Rectal smooth muscle tissue (tissue), 1 donor: ENCODE measurements at regions not wholly inside any gene's neighbourhood (a gene's known extent, or its start where the extent isn't known, plus 50 kb on each side); places are given as distances from the start of the nearest gene placed in this dataset.
"Not testable (repeated sequence)": the region's sequence is repeated elsewhere in the genome, so short reads cannot be mapped to it uniquely, and the experiment has no call there.

Experiments used
- H3K27ac ChIP-seq: one replicate; pipeline ENCODE4 v1.7.0; 2013; ENCODE audit warnings: low read depth, low read length, inconsistent platforms
- H3K27me3 ChIP-seq: one replicate; pipeline ENCODE4 v1.7.0; 2013; ENCODE audit warnings: low read length; ENCODE audit not compliant: control insufficient read depth, insufficient read depth
- H3K36me3 ChIP-seq: one replicate; pipeline ENCODE4 v1.7.0; 2013; ENCODE audit warnings: low read length; ENCODE audit not compliant: control insufficient read depth, insufficient read depth
- H3K4me1 ChIP-seq: one replicate; pipeline ENCODE4 v1.7.0; 2013; ENCODE audit warnings: low read length; ENCODE audit not compliant: control insufficient read depth, insufficient read depth
- H3K4me3 ChIP-seq: one replicate; pipeline ENCODE4 v1.7.0; 2013; ENCODE audit warnings: low read length
- H3K9ac ChIP-seq: one replicate; pipeline ENCODE4 v1.7.0; 2013; ENCODE audit warnings: low read length

DNA sequence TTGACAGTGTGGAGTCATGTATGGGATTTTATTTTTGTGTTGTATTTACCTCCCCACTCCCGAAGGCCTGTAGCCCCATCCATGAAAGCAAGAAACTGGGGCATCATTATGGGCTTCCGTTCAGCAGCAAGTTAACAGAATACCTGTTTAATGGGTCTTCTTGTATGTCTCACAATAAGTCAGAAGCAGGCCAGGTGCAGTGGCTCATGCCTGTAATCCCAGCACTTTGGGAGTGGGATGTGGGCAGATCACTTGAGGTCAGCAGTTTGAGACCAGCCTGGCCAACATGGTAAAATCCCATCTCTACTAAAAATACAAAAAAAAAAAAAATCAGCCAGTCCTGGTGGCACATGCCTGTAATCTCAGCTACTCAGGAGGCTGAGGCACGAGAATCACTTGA lies 239.7 kb downstream of the SMAD2 start:
- H3K36me3 ChIP-seq, H3K27me3 ChIP-seq, H3K27ac ChIP-seq, H3K4me1 ChIP-seq, H3K9ac ChIP-seq, H3K4me3 ChIP-seq: not testable (repeated sequence)

DNA sequence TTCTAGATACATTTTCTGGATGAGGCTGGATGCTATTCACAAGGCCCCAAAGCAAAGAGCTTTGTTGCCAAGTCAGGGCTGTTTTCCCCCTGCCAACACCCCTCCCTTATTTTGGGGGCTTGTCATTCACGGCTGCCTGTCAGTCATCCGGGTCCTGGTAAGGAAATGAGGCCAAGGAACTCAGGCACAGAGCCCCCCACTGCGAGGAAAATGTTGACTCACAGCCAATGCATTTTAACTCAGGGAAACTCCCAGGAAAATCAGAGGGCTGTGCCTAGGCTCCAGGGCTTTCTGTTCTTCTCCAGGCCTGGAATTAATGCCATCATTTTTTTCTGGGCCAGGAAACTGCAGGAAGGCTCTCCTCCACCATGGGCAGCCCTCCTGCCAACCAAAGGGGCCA lies 241.1 kb downstream of the SMAD2 start:
- no peak overlapping the region for H3K27ac ChIP-seq
- H3K36me3 ChIP-seq, result no peaks in the 10 kb centered on the region
- H3K9ac ChIP-seq, result no peak overlapping the region
- no peaks in the 10 kb centered on the region for H3K4me1 ChIP-seq
- no peak overlapping the region for H3K4me3 ChIP-seq
- no peaks in the 10 kb centered on the region for H3K27me3 ChIP-seq

DNA sequence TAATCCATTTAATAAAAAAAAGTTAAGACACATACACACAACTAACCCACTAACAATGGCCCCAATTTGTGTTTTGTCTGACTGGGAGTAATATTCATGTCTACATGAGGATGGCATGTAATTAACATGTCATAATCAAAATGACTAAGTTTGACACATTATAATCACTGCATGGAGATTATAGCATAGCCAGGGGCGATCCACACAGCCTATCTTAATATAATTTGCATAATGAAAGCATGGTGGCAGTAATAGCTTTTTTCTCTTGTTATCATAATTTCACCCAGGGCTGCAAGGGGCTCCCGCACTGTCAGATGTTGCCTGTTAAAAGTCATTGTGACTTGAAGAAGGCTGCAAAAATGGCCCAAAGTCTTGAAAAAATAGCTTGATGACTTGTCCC lies 243.7 kb downstream of the SMAD2 start:
- H3K4me3 ChIP-seq, result no peak overlapping the region
- H3K9ac ChIP-seq, result no peak overlapping the region
- H3K36me3 ChIP-seq, result no peaks in the 10 kb centered on the region
- H3K27ac ChIP-seq, result no peak overlapping the region
- H3K4me1 ChIP-seq, result no peaks in the 10 kb centered on the region
- no peaks in the 10 kb centered on the region for H3K27me3 ChIP-seq

DNA sequence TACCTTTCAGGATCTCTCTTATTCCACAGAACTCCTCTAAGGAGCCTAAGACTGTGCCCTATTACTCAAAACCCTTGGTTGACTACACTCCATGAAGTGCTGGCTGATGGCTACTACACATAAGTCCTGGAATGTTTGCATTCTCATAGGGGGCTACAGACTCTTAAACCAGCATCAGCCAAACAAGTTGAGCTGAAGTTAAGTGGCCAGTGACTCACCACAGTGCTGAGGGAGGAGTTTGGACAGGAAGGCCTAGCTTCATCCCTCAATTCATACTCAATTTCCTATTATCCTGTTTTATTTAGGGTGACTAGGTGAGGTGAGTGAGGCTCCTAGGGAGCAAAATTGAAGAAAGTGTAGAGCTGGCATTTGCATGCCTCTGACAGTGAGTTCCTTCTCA lies 246.7 kb downstream of the SMAD2 start:
- Histone ChIP-seq H3K27me3 (no peaks in the 10 kb centered on the region), H3K4me3 (no peak overlapping the region), H3K4me1 (no peaks in the 10 kb centered on the region), H3K27ac (no peak overlapping the region), H3K36me3 (no peaks in the 10 kb centered on the region), H3K9ac (no peak overlapping the region)

DNA sequence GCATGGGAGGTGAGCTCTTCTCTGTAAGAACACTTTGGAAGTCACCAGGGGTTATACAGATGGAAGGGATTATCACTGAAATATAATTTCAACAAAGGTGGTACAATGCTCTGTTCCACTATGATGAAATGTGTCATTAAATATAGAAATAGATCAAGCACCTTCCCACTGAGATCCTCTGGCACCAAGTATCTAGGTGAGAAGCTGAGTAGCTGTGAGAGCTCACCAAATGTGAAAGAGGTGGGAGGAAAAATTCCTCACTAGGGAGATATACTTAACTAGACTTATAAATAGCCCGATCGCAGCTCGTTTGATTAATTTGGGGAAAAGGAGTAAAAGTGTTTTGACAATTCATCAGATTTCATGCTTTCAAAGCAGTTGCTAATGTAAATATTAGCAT lies 247.6 kb downstream of the SMAD2 start:
- Histone ChIP-seq H3K4me3 (no peak overlapping the region), H3K27me3 (no peaks in the 10 kb centered on the region), H3K9ac (no peak overlapping the region)

DNA sequence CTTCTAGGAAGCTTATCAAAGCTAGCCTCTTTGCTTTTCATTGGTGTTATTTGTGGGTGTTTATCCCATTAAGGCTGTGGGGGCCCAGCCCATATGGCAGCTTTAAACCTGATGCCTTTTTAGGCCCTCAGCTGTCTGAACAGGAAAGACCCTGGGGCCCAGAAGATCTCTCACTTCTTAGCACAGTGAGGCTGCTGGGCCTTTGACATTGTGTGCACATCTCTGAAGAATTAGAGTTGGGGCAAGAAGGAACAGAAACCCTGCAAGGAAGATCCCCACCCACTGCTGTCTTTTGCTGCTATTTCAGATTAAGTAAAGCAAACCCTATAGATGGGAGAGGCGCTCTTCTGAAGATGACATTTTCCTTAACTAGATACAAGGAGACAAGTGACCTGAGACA lies 250.0 kb downstream of the SMAD2 start:
- Histone ChIP-seq H3K4me3 (no peak overlapping the region), H3K27ac (no peak overlapping the region), H3K36me3 (no peaks in the 10 kb centered on the region), H3K9ac (no peak overlapping the region), H3K4me1 (no peaks in the 10 kb centered on the region), H3K27me3 (no peaks in the 10 kb centered on the region)

More for the DNA sequence above, 247.6 kb downstream of the SMAD2 start:
- H3K36me3 ChIP-seq, result no peaks in the 10 kb centered on the region
- no peak overlapping the region for H3K27ac ChIP-seq
- H3K4me1 ChIP-seq, result no peaks in the 10 kb centered on the region

DNA sequence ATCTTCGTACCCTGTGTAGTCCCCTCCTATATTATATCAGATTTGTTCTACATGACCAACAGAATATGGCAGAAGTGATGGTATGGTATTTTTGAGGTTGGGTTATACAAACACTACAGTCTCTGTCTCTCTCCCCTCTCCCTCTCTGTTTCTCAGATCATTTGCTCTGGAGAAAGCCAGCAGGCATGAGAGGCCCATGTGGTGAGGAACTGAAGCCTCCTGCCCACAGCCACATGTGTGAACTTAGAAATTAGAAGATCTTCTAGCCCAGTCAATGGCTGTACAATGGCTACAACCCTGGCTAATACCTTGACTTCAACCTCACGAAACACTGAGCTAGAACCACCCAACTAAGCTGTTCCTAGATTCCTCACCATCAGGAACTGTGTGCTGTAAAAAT lies 250.6 kb downstream of the SMAD2 start:
- no peaks in the 10 kb centered on the region for H3K27me3 ChIP-seq
- no peaks in the 10 kb centered on the region for H3K36me3 ChIP-seq
- no peaks in the 10 kb centered on the region for H3K4me1 ChIP-seq
- no peak overlapping the region for H3K9ac ChIP-seq
- H3K27ac ChIP-seq, result no peak overlapping the region
- H3K4me3 ChIP-seq, result no peak overlapping the region

DNA sequence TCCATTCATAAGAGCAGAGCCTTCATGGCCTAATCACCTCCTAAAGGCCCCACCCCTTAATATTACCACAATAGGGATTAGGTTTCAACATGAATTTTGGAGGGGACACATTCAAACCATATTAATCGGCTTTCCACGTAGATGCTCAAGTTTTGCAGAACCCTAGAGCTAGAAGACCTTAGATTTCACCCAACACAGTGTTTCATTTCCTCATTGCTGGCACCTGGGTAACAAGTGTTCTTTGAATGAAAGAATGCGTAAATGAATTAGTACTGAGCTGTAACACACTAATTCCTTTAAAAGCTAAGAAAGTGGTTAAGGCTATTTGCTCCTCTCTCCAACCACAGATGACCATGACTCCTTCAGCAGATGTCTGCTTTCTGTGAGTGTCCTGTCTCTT lies 252.5 kb downstream of the SMAD2 start:
- H3K36me3 ChIP-seq, result no peaks in the 10 kb centered on the region
- H3K4me3 ChIP-seq, result no peak overlapping the region
- no peaks in the 10 kb centered on the region for H3K27me3 ChIP-seq
- no peak overlapping the region for H3K9ac ChIP-seq
- no peaks in the 10 kb centered on the region for H3K4me1 ChIP-seq
- H3K27ac ChIP-seq, result no peak overlapping the region

DNA sequence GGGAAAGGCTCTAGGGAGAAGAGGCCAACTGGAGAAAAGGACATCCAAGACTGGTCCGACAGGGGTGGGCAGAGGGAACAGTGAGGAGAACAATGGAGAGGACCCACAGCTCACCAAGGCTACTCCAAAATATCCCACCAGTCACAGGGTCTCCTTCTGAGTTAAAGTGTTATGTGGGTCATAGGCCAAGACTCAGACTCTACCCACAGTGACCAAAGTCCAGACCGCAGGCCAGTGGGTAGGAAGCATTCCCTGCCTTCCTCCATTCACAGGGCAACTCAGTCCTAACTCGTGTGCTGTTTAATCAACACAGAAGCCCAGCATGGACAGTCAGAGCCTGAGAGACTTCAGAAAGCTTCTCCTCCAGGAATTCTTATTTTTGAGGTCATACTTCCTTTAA lies 260.6 kb downstream of the SMAD2 start:
- H3K4me1 ChIP-seq, result no peaks in the 10 kb centered on the region
- H3K36me3 ChIP-seq, result no peaks in the 10 kb centered on the region
- H3K27me3 ChIP-seq, result no peaks in the 10 kb centered on the region
- no peak overlapping the region for H3K27ac ChIP-seq
- H3K9ac ChIP-seq, result no peak overlapping the region
- H3K4me3 ChIP-seq, result no peak overlapping the region

DNA sequence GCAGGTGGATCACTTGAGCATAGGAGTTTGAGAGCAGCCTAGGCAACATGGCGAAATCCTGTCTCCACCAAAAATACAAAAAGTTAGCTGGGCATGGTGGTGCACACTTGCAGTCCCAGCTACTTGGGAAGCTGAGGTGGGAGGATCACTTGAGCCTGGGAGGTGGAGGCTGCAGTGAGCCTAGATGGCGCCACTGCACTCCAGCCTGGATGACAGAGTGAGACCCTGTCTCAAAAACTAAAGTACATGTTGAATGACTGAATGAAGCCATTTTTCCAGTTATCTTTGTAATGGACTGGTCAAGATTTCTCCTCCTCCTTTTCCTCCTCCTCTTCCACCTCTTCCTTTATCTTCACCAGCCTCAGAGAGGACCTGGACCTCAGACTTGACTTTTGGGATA lies 272.0 kb downstream of the SMAD2 start:
- Histone ChIP-seq H3K36me3 (no peaks in the 10 kb centered on the region), H3K4me3 (no peak overlapping the region), H3K9ac (no peak overlapping the region), H3K27me3 (no peaks in the 10 kb centered on the region), H3K4me1 (no peaks in the 10 kb centered on the region), H3K27ac (no peak overlapping the region)

DNA sequence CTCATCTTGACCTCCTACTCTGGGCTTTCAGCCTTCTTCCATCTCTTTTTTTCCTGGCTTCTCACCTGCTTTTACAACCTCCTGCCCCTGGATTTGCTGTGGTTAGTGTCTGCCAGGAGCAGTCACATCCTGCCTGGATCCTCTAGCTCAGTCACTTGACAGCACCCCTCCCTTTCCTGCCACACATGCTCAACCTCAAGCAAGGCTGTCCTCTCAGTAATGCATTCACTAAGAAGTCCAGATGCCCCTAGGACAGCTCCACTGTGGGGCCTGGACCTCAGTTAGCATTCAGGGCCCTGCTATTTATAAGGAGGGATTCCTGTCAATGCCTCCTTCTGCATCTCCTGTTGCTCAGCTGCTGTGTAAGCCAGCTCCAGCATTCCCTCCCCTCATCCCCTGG lies 275.5 kb downstream of the SMAD2 start:
- Histone ChIP-seq H3K4me3 (no peak overlapping the region), H3K27me3 (no peaks in the 10 kb centered on the region), H3K36me3 (no peaks in the 10 kb centered on the region), H3K9ac (no peak overlapping the region), H3K4me1 (no peaks in the 10 kb centered on the region), H3K27ac (no peak overlapping the region)

DNA sequence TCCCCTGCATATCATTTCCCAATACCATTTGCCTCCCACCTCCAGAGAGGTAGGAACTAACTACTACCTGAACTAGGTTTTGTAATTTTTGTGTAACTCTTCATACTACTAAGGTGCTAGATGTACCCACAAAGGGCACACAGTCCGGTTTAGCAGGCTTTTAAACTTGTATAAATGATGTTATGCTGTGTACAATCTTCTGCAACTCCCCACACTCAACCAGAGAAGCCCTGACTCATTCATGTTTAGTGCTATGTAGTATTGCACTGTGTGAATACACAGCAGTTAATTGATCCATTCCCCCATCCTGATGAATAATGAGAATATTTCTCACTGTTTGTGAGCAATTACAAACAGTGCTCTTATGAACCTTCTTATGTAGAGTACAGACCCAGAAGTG lies 285.6 kb downstream of the SMAD2 start:
- no peaks in the 10 kb centered on the region for H3K27me3 ChIP-seq
- H3K9ac ChIP-seq, result no peak overlapping the region
- H3K4me1 ChIP-seq, result no peaks in the 10 kb centered on the region
- no peak overlapping the region for H3K27ac ChIP-seq
- no peak overlapping the region for H3K4me3 ChIP-seq
- no peaks in the 10 kb centered on the region for H3K36me3 ChIP-seq

DNA sequence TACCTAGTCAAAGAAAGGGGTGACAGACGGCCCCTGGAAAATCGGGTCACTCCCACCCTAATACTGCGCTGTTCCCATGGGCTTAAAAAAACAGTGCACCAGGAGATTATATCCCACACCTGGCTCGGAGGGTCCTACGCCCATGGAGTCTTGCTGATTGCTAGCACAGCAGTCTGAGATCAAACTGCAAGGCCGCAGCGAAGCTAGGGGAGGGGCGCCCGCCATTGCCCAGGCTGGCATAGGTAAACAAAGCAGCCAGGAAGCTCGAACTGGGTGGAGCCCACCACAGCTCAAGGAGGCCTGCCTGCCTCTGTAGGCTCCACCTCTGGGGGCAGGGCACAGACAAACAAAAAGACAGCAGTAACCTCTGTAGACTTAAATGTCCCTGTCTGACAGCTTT lies 292.9 kb downstream of the SMAD2 start:
- not testable (repeated sequence) for H3K4me1 ChIP-seq, H3K9ac ChIP-seq, H3K27me3 ChIP-seq, H3K27ac ChIP-seq, H3K4me3 ChIP-seq, H3K36me3 ChIP-seq

DNA sequence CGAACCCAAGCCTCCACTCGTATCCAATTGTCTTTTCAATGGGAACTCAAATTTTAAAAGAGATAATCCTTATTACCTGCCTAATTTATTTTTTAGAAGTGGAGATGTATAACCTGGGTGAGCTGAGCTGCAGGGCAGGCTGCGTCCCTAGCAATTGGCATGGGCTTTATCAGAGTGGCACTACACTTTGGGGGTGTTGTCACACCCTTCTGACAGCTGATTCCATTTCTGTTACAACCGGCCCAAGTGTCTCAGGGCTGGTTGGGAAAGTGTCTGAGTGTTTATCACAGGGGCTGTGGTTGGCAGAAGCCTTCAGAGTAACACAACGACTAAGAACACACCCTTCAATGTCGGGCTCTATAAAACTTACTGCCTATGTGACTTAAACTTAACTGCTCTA lies 295.0 kb downstream of the SMAD2 start:
- no peak overlapping the region for H3K4me3 ChIP-seq
- no peak overlapping the region for H3K9ac ChIP-seq
- H3K27ac ChIP-seq, result no peak overlapping the region

More for the DNA sequence above, 295.0 kb downstream of the SMAD2 start:
- no peaks in the 10 kb centered on the region for H3K27me3 ChIP-seq
- H3K4me1 ChIP-seq, result no peaks in the 10 kb centered on the region
- no peaks in the 10 kb centered on the region for H3K36me3 ChIP-seq
